ENCODE measurements at regions not wholly inside any gene's neighbourhood (a gene's known extent, or its start where the extent isn't known, plus 50 kb on each side); places are given as distances from the start of the nearest gene placed in this dataset.

DNA sequence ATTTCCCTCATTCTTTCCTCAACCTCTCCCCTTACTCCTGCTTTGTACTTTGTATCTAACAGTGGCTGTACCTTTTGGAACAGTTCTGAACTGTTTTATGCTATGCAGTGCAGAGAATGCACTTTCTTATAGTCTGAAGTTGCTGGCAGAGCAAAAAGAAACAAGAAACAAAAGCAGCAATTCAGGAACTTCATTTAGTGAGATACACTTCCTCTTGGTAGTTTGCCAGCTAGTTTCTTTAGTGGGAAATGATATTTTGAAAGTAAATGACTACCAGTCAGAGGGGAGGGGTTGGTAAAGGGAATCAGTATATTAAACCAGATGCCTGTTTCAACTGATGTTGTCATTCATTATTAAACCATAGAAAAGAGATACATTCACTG lies 55.0 kb upstream of the CHD2 start:
- no peaks in the 10 kb centered on the region for H3K9me3 ChIP-seq (replicated peaks; ENCODE audit: control insufficient read depth, insufficient read depth, low read length)
- H3K4me1 ChIP-seq (ENCODE audit: control insufficient read depth, extremely low read depth, insufficient read depth, low read length), result peaks cover 9% of the 10 kb centered on the region
- H3K9ac ChIP-seq (replicated peaks; ENCODE audit: extremely low read depth, insufficient read depth, low read length), result no peak overlapping the region
- no peaks in the 10 kb centered on the region for H4K20me1 ChIP-seq (replicated peaks; ENCODE audit: control insufficient read depth, extremely low read depth, insufficient read depth, low read length)
- TF ChIP-seq POLR2AphosphoS5 (IDR thresholded peaks at IDR 0.05; ENCODE audit: insufficient read depth, low read depth, low read length) (no peak), JUN (IDR thresholded peaks at IDR 0.05; ENCODE audit: borderline replicate concordance, insufficient read depth, insufficient read length, low read depth) (no peak), MYC (IDR thresholded peaks at IDR 0.05; ENCODE audit: low read depth, low read length) (no peak), GATA2 (IDR thresholded peaks at IDR 0.05; ENCODE audit: insufficient read depth, insufficient read length, low read depth, low read length) (no peak), POLR2A (IDR thresholded peaks at IDR 0.05; ENCODE audit: low read depth, low read length) (no peak), FOS (IDR thresholded peaks at IDR 0.05; ENCODE audit: borderline replicate concordance, insufficient read depth, low read length) (no peak), EZH2 (IDR thresholded peaks at IDR 0.05; ENCODE audit: borderline replicate concordance, low read depth, low read length, severe bottlenecking) (no peak)
- TF ChIP-seq, protein P1, sequence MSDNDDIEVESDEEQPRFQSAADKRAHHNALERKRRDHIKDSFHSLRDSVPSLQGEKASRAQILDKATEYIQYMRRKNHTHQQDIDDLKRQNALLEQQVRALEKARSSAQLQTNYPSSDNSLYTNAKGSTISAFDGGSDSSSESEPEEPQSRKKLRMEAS (IDR thresholded peaks at IDR 0.05; ENCODE audit: insufficient read depth, insufficient read length), result no peak
- TF ChIP-seq, protein P2, sequence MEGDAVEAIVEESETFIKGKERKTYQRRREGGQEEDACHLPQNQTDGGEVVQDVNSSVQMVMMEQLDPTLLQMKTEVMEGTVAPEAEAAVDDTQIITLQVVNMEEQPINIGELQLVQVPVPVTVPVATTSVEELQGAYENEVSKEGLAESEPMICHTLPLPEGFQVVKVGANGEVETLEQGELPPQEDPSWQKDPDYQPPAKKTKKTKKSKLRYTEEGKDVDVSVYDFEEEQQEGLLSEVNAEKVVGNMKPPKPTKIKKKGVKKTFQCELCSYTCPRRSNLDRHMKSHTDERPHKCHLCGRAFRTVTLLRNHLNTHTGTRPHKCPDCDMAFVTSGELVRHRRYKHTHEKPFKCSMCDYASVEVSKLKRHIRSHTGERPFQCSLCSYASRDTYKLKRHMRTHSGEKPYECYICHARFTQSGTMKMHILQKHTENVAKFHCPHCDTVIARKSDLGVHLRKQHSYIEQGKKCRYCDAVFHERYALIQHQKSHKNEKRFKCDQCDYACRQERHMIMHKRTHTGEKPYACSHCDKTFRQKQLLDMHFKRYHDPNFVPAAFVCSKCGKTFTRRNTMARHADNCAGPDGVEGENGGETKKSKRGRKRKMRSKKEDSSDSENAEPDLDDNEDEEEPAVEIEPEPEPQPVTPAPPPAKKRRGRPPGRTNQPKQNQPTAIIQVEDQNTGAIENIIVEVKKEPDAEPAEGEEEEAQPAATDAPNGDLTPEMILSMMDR (IDR thresholded peaks at IDR 0.05; ENCODE audit: extremely low read depth in 1 of 2, insufficient read depth in 1 of 2, low read depth in 1 of 2, low read length in 2 of 2), result no peak
- ChIA-PET CTCF (interaction anchor here (1.0 to 2.3 kb wide), 2 partner anchors 13 to 36 kb away, joined by 4 to 10 read pairs; no protein-coding TSS in a partner anchor), POLR2A (no interaction called here)
- no peak overlapping the region for H3K4me3 ChIP-seq (replicated peaks in 1 of 3; ENCODE audit: insufficient read depth in 1 of 3, low read depth in 1 of 3, low read length in 3 of 3)
- H3K9me1 ChIP-seq (replicated peaks; ENCODE audit: control insufficient read depth, extremely low read depth, insufficient read depth, low read length), result no peaks in the 10 kb centered on the region
- DNase-seq (ENCODE audit: low read depth, low spot score) (peak; percentile 81), FAIRE-seq (peak; percentile 82)
- H3K4me2 ChIP-seq (ENCODE audit: insufficient read depth, low read length), result peak overlapping the region; percentile 28
- intact Hi-C loops (cut with micrococcal nuclease), result loop anchor here (1.0 kb wide), 1 partner anchor 37 kb away; no protein-coding TSS in a partner anchor
- H2AFZ ChIP-seq (ENCODE audit: low read depth, low read length), result no peak overlapping the region
- H3K79me2 ChIP-seq (ENCODE audit: control insufficient read depth, insufficient read depth, low read length), result no peaks in the 10 kb centered on the region
- H3K36me3 ChIP-seq (ENCODE audit: control insufficient read depth in 2 of 2, extremely low read depth in 1 of 2, insufficient read depth in 2 of 2, low read length in 2 of 2), result no peaks in the 10 kb centered on the region
- no TSS peak for BruUV-seq (replicated peaks)
- dilution Hi-C loops (cut with MboI; ENCODE audit: extremely low pct_ligation_motif_present, low sequenced_read_pairs), result no loop called here
- no peak overlapping the region for H3K27ac ChIP-seq (ENCODE audit: insufficient read depth, low read depth, low read length)
- peaks cover 49 to 54% of the 10 kb centered on the region in 2 experiments for H3K27me3 ChIP-seq (ENCODE audit: control insufficient read depth in 2 of 2, insufficient read depth in 2 of 2, low read length in 2 of 2)
